Astrocyte of the cerebellum (primary cell): ENCODE measurements at regions not wholly inside any gene's neighbourhood (a gene's known extent, or its start where the extent isn't known, plus 50 kb on each side); places are given as distances from the start of the nearest gene placed in this dataset.

Source experiments
- DNase-seq: peaks from one replicate; pipeline ENCODE4 v3.0.0-alpha.2; 2011; ENCODE audit warnings: low read depth
- H3K4me3 ChIP-seq: 2 replicates; pipeline ENCODE4 v1.5.1; 2011; ENCODE audit warnings: mild to moderate bottlenecking, low read depth, low read length, moderate library complexity
- in situ Hi-C: cut with HindIII; loops from 2 replicates; pipeline ENCODE4 v1.10.0; 2017; ENCODE audit warnings: low sequenced_read_pairs
- TF ChIP-seq, protein P1 (sequence below): IDR thresholded peaks from 2 replicates; pipeline ENCODE4 v1.5.1; 2012; ENCODE audit warnings: low read length, low read depth, moderate library complexity, mild to moderate bottlenecking; ENCODE audit errors: missing control alignments

- TF ChIP-seq, protein P1, sequence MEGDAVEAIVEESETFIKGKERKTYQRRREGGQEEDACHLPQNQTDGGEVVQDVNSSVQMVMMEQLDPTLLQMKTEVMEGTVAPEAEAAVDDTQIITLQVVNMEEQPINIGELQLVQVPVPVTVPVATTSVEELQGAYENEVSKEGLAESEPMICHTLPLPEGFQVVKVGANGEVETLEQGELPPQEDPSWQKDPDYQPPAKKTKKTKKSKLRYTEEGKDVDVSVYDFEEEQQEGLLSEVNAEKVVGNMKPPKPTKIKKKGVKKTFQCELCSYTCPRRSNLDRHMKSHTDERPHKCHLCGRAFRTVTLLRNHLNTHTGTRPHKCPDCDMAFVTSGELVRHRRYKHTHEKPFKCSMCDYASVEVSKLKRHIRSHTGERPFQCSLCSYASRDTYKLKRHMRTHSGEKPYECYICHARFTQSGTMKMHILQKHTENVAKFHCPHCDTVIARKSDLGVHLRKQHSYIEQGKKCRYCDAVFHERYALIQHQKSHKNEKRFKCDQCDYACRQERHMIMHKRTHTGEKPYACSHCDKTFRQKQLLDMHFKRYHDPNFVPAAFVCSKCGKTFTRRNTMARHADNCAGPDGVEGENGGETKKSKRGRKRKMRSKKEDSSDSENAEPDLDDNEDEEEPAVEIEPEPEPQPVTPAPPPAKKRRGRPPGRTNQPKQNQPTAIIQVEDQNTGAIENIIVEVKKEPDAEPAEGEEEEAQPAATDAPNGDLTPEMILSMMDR = peak; percentile 78
- H3K4me3 ChIP-seq = no peak overlapping the region
- in situ Hi-C loops = no loop called here
- peak; percentile 23 for DNase-seq
Measured at GRCh38 chr2:137865954-137866540, 98.2 kb upstream of the HNMT start.

GRCh38 chr2:137870682-137871081 lies 93.6 kb upstream of the HNMT start:
- TF ChIP-seq, protein P1 = no peak
- H3K4me3 ChIP-seq = no peak overlapping the region
- in situ Hi-C loops = no loop called here
- DNase-seq = no peak

- no peak overlapping the region for H3K4me3 ChIP-seq
- no peak for DNase-seq
- in situ Hi-C loops = no loop called here
- TF ChIP-seq, protein P1 = no peak
Measured at GRCh38 chr2:137872577-137872976, 91.7 kb upstream of the HNMT start.

DNA sequence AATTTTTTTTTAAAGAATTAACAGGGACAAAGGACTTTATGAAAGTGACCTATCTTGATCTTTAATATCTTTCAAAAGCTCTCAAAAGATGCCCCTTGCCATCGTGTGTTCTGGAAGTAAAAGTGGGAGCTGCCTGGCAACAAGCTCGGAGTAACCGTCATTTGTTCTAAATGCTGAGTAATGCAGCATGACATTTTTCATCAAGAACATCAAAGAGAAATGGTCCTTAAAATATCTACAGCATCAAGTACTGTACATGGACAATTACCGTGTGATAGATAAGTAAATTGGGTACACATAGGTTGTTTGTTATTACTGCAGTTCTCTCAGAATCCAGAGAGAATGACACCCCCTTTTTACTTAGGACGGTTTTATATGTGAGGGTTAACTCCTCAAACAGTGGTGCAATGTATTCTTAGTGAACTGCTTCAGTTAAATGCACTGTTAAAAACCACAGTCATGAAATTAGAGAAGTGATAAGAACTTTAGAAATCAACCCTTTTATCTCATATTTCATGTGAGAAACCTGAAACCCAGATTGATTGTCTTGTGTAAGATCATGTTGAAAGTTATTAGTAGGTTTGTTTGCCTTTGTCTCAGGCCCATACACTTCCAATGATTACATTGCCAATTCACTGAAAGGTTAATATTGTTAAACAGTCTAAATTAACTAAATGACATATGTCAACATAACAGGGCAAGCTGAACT lies 90.6 kb upstream of the HNMT start:
- in situ Hi-C loops = no loop called here
- no peak overlapping the region for H3K4me3 ChIP-seq
- TF ChIP-seq, protein P1 = no peak
- DNase-seq = no peak

DNA sequence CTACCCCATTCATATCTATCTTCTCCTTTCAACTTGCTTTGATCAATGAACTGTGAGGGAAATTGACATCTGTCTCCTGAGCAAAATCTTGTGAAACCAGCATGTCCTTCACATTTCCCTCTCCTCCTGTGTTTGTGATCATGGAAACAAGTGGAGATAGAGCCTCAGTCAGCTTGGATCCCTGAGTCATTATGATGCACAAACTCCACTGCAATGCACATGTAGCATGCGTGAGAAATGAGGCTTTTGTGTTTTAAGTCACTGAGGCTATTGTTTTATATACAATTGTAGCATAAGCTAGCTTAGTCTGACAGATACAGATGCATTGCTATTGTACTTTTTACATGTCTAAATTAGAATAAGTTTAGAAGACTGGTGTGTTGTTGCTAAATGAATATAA lies 85.2 kb upstream of the HNMT start:
- H3K4me3 ChIP-seq = no peak overlapping the region
- in situ Hi-C loops = no loop called here
- DNase-seq = no peak
- TF ChIP-seq, protein P1 = no peak

DNA sequence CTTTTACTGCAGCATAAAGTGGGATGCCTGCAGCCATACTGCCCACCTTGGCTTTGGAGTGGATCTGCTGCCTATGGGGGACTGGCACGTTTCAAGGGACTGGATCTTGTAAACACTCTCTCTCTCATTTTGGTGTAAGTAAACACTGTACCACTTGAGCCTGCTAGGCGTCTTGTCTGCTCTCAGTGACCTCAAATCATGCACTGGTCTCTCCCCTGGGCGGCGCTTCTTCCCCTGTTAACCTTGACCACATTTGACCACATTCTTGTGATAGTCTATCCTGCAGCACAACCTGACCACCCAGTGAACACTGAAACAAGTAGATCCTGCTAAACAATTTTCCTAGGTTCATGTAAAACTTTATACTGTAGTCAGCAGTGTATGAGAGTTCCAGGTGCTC lies 82.6 kb upstream of the HNMT start:
- H3K4me3 ChIP-seq = no peak overlapping the region
- TF ChIP-seq, protein P1 = no peak
- no peak for DNase-seq
- in situ Hi-C loops = no loop called here
